HEK293T (cell line): ENCODE measurements at regions not wholly inside any gene's neighbourhood (a gene's known extent, or its start where the extent isn't known, plus 50 kb on each side); places are given as distances from the start of the nearest gene placed in this dataset.

Experiments
- FOXK2 ChIP-seq: fragments of 450-650 bp; IDR thresholded peaks from 2 replicates; pipeline ENCODE4 v1.6.1; 2016; ENCODE audit warnings: mild to moderate bottlenecking
- SP1 ChIP-seq: fragments of 450-650 bp; IDR thresholded peaks from 2 replicates; pipeline ENCODE4 v1.6.1; 2017
- SUZ12 ChIP-seq: fragments of 450-650 bp; IDR thresholded peaks from 2 replicates; pipeline ENCODE4 v1.6.1; 2016; ENCODE audit warnings: mild to moderate bottlenecking

DNA sequence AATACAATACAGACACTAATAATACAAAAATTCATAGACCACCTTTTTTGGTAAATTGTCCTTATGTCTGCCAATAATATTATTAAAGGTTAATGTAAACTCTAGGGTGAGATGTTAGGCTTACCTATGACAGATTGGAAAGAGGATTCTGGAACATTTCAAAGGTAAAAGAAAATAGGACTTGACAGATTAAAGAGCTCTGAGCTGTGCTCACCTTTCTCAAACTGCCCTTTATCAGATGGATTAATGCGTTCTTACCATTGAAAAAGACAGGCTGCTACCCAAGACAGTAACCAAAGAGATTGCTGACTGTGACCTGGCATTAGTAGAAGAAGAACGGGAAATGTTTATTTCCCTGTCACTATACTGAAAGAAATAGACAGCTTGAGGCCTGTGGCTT lies 156.1 kb upstream of the MRPS30 start:
- no peak for TF ChIP-seq FOXK2
- TF ChIP-seq SUZ12 = no peak
- TF ChIP-seq SP1 = no peak
